GM19035 (cell line): ENCODE measurements at regions not wholly inside any gene's neighbourhood (a gene's known extent, or its start where the extent isn't known, plus 50 kb on each side); places are given as distances from the start of the nearest gene placed in this dataset.

ENCODE experiments used
- ATAC-seq: cut with Tn5 transposase; IDR thresholded peaks from one replicate; pipeline ENCODE4 v1.9.1; 2021; ENCODE audit not compliant: unreplicated experiment

GRCh38 chr6:118761645-118762044 is 110.3 kb upstream of the CEP85L start:
- no peak for ATAC-seq

- no peak for ATAC-seq
These were observed 107.6 kb upstream of the CEP85L start for GRCh38 chr6:118758946-118759345.

GRCh38 chr6:118755941-118756646 is 104.7 kb upstream of the CEP85L start:
- no peak for ATAC-seq

- no peak for ATAC-seq
These were observed 101.4 kb upstream of the CEP85L start for GRCh38 chr6:118752803-118753202.

- no peak for ATAC-seq
These were observed 99.7 kb upstream of the CEP85L start for GRCh38 chr6:118751072-118751471.

GRCh38 chr6:118750143-118750542 is 98.8 kb upstream of the CEP85L start:
- ATAC-seq, result no peak

- ATAC-seq, result no peak
These were observed 97.1 kb upstream of the CEP85L start for GRCh38 chr6:118748311-118749062.

GRCh38 chr6:118746825-118747174 is 95.4 kb upstream of the CEP85L start:
- no peak for ATAC-seq

- no peak for ATAC-seq
These were observed 94.9 kb upstream of the CEP85L start for GRCh38 chr6:118746145-118746824.

- no peak for ATAC-seq
These were observed 93.8 kb upstream of the CEP85L start for GRCh38 chr6:118745156-118745555.

- no peak for ATAC-seq
These were observed 93.0 kb upstream of the CEP85L start for GRCh38 chr6:118744261-118744941.

- no peak for ATAC-seq
These were observed 92.4 kb upstream of the CEP85L start for GRCh38 chr6:118743746-118744145.

- no peak for ATAC-seq
These were observed 89.0 kb upstream of the CEP85L start for GRCh38 chr6:118740372-118740771.

- ATAC-seq, result no peak
These were observed 88.4 kb upstream of the CEP85L start for GRCh38 chr6:118739696-118740353.

GRCh38 chr6:118736440-118736839 is 85.0 kb upstream of the CEP85L start:
- ATAC-seq, result no peak

- no peak for ATAC-seq
These were observed 83.9 kb upstream of the CEP85L start for GRCh38 chr6:118735320-118735719.

GRCh38 chr6:118725944-118726343 is 74.6 kb upstream of the CEP85L start:
- no peak for ATAC-seq

- ATAC-seq, result peak; percentile 91
These were observed 72.8 kb upstream of the CEP85L start for GRCh38 chr6:118724211-118724610.

GRCh38 chr6:118722829-118723813 is 71.7 kb upstream of the CEP85L start:
- ATAC-seq, result no peak

GRCh38 chr6:118720125-118720473 is 68.7 kb upstream of the CEP85L start:
- ATAC-seq, result no peak
